OCI-M2 (cell line): ENCODE measurements at regions not wholly inside any gene's neighbourhood (a gene's known extent, or its start where the extent isn't known, plus 50 kb on each side); places are given as distances from the start of the nearest gene placed in this dataset.
"Not testable (repeated sequence)": the region's sequence is repeated elsewhere in the genome, so short reads cannot be mapped to it uniquely, and the experiment has no call there.

Experiments
- DNase-seq: peaks from one replicate; lab custom pipeline; 2025; ENCODE audit not compliant: unreplicated experiment; lab: John Stamatoyannopoulos, UW

- no peak for DNase-seq
Measured at GRCh38 chr18:30634249-30634648, 408.3 kb downstream of the DSC3 start.

DNA sequence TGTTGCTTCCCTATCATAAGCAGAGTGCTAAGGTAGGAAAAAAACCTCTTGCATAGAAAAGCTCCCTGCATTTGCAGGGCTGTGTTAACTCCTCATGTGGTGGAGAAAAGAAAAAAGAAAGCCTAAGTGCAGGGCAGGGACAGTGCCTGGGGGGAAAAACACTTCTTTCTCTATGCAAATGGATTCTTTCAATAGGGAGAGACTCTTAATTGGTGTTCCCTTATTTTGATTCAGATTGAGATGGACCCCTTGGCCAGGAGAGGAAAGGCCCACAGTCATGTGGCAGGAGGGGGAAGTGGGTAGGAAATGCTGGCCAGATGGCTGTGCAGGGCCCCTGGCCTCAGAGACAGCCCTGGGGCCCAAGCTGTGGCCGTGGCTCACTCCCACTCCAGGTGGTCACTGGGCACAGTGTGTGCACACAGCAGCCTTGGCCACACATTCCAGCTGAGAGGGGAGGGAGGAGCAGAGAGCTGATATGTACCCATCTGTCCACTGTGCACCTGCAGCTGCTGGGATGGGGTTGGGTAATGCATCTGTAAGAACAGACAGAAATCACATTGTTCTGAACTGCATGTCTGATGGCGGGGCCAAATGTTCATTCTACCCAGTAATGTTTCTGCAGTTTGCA, 410.4 kb downstream of the DSC3 start:
- DNase-seq = no peak

- DNase-seq = no peak
Measured at GRCh38 chr18:30625961-30626360, 416.6 kb downstream of the DSC3 start.

- no peak for DNase-seq
Measured at GRCh38 chr18:30623401-30624065, 419.0 kb downstream of the DSC3 start.

DNA sequence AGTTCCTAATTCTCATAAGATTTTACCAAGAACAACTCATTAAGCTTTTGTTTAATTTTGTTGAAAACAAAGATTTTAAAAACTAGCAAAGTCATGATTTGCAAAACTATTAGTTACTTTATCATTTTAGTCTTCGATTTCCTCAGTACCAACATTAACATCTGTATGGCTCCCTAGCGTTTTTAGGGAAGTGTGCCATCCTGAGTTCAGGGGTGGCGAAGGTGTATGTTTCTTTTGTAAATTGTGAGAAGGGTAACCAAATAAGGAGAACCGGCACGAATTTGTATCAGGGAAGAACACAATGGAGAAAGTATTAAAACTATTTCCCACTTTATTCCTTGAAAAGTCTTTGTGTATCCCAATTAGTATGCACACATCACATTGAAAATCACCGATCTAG, 419.9 kb downstream of the DSC3 start:
- no peak for DNase-seq

DNA sequence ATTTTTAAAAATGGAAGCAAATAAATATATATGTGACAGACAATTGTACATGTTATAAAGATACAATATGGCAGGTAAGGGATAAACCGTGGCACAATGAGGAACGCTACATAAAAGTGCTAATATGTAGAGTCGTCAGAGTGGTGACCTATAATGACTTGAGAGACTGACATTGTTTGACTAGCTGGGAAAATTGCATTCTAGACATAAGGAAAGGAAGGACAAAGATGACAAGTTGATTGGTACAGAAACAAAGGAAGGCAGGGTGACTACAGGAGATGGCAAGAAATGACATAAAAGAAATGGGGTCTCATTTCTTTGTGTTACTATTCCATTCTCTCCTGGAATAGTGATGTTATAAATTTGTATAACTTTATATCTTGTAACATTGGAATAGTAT, 420.4 kb downstream of the DSC3 start:
- DNase-seq = no peak

DNA sequence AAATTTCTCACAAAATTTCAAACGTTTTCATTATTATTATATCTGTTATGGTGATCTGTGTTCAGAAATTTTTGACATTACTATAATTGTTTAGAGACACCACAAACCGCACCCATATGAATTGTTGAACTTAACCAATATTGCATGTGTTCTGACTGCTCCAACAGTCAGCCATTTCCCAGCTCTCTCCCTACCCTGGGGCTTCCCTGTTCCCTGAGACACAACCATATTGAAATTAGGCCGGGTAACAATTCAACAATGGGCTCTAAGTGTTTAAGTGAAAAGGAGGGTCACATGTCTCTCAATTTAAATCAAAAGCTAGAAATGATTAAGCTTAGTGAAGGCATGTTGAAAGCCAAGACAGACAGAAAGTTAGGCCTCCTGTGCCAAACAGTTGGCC, 424.0 kb downstream of the DSC3 start:
- no peak for DNase-seq

GRCh38 chr18:30616414-30616813, 426.1 kb downstream of the DSC3 start:
- no peak for DNase-seq

DNA sequence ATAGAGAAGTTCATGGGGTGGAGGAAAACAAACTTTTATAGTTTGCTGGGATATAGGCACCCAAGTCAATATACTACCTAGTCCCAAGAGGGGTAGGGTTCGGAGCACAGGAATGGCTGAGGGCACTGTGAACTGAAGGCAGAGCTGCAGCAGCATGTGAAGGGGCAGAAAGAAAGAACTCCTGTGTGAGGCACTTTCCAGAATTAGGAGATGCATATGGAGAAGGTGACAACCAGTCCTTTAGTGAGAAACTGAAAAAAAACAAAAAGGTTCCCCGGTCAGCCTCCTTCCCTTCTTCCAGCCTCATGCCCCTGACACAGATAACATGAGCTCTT, 429.1 kb downstream of the DSC3 start:
- DNase-seq = no peak

- DNase-seq = no peak
Measured at GRCh38 chr18:30601541-30601940, 441.0 kb downstream of the DSC3 start.

DNA sequence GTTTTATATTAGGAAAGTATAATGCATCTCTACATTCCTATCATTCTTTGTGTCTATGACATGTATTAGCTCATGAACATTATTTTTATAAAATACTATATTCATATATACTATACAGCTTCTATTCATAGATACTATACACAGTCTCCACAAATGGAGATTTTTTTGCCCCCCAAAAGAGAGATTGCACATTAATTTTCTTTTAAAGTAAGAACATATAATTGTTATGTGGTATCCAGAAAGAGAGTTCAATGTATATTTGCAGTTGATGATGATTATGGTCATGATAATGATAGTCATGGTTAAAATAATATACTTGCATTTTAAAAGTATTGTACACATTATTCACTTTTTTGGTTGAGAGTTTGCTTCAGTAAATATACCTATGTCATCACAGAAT, 445.3 kb downstream of the DSC3 start:
- DNase-seq = no peak

DNA sequence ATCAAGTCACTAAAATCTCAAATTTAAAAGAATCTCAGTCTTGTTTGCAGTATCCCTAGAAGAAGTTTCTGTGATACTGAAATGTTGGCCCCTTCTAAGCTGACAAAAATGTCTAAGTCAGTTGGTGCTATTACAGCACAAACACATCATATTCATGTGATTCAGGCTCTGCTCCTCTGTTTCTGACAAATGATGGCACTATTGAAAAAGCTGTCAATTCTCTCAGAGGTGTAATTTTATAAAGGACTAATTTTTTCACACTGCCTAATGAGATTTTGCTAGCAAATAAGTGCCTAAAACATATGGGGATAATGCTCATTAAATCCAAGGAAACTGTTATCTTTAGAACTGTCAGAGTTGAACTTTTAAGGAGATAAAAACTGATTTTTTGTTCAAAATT, 445.9 kb downstream of the DSC3 start:
- DNase-seq = no peak

DNA sequence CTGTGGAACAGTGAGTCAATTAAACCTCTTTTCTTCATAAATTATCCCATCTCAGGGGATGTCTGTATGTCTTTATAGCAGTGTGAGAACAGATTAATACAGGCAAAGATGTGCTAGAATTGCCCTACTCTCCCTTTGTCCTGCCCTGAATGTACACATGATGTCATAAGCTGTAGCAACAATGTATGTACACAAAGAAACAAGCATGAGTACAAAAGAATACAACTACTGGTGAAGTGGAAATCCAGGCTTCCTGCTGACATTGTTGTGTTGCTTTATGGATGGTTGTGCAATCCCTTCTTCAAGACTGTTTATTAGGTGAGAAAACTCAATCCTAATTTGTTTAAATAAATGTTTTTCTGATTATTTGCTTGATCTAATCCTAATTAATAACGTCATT, 446.6 kb downstream of the DSC3 start:
- DNase-seq = no peak

- not testable (repeated sequence) for DNase-seq
Measured at GRCh38 chr18:30594911-30595310, 447.6 kb downstream of the DSC3 start.

GRCh38 chr18:30591462-30591861, 451.1 kb downstream of the DSC3 start:
- no peak for DNase-seq

GRCh38 chr18:30588673-30589164, 453.8 kb downstream of the DSC3 start:
- DNase-seq = no peak

DNA sequence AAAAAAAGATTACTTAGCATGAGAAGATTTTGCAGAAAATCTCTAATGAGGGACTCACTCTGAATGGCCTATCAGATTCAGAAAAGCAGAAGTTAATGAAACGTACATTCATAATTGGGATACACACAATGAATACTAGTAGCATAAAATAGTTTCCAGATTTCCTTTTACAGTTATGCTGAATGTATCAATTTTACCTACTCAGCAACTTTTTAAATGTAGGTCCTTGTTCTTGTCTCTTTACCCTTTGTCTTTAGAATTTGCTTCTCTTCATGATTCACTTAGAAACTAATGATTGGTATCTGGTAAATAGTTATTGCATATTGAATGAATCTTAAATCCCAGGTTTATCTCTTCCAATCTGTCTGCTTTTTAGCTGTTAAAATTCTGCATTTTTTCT, 458.8 kb downstream of the DSC3 start:
- DNase-seq = no peak

DNA sequence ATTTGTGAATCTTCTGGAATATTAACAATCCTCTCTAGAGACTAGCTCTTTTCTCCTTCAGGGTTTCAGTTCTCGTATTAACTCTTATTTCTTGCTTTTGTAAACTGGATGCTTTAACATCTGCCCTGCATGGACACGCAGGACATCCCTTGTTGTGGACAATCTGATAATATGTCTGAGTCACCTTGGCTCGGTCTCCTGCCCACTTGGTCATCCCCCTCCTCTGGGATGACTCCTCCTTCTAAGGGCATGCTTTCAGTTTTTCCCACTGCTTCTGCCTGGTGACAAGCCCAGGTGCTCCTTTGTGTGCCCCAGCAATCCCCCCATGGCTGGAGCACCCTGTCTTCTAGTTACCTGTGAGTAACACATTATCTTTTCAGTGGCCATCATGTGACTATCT, 460.5 kb downstream of the DSC3 start:
- DNase-seq = no peak

DNA sequence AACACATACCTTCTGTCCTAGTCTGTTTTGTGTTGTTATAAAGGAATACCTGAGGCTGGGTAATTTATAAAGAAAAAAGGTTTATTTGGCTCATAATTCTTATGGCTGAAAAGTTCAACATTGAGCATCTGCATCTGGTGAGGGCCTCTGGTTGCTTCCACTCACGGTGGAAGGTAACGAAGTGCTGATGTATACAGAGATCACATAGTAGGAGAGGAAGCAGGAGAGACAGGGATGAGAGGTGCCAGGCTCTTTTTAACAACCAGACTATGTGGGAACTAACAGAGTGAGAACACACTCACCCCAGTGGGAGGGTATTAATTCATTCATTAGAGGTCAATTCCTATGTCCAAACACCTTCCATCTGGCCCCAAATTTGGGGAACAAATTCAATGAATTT, 463.8 kb downstream of the DSC3 start:
- no peak for DNase-seq

GRCh38 chr18:30572214-30572613, 470.3 kb downstream of the DSC3 start:
- no peak for DNase-seq

- no peak for DNase-seq
Measured at GRCh38 chr18:30568333-30568732, 474.2 kb downstream of the DSC3 start.

- DNase-seq = no peak
Measured at GRCh38 chr18:30566877-30567276, 475.7 kb downstream of the DSC3 start.

DNA sequence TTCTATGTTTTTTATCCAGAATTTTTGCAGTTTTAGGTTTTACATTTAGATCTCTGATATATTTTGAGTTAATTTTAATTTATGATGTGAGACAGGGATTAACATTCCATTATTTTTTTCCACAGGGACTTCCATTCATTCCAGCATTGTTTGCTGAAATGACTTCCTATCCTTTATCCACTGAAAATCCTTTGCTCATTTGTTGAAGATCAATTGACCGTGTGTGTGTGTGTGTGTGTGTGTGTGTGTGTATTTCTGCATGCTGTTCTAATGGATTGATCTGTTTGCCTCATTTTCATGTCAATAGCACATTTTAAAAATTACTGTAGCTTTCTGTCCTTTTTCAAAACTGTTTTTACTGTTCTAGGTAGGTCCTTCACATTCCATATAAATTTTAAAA, 480.3 kb downstream of the DSC3 start:
- no peak for DNase-seq
